ENCODE measurements at regions not wholly inside any gene's neighbourhood (a gene's known extent, or its start where the extent isn't known, plus 50 kb on each side); places are given as distances from the start of the nearest gene placed in this dataset.

GRCh38 chr3:144772372-144772771, 800.7 kb downstream of the DIPK2A start:
- TF ChIP-seq FOXA1 (IDR thresholded peaks at IDR 0.05) (no peak), FOXM1 (IDR thresholded peaks at IDR 0.05; ENCODE audit: borderline replicate concordance) (no peak), FOXK2 (IDR thresholded peaks at IDR 0.05) (no peak), SUZ12 (IDR thresholded peaks at IDR 0.05) (no peak), BHLHE40 (IDR thresholded peaks at IDR 0.05; ENCODE audit: borderline replicate concordance) (no peak), ARNT (IDR thresholded peaks at IDR 0.05) (no peak)
